H1 (cell line): ENCODE measurements at regions not wholly inside any gene's neighbourhood (a gene's known extent, or its start where the extent isn't known, plus 50 kb on each side); places are given as distances from the start of the nearest gene placed in this dataset.
A peak's percentile ranks its signal among the peaks of the same experiment; 100 is the strongest.

Experiments used
- CBX5 ChIP-seq: fragments of 300-800, 300-1000 bp; sonication (generic); IDR thresholded peaks from 2 replicates; pipeline ENCODE4 v1.7.1; 2016; ENCODE audit warnings: antibody characterized with exemption, low read length, low read depth
- RAD21 ChIP-seq, 2 experiments: IDR thresholded peaks in 1 of 2; conservative IDR thresholded peaks in 1 of 2; 2 replicates each; pipeline ENCODE4 v1.6.1; 2011; ENCODE audit warnings: low read depth in 2 of 2, low read length in 2 of 2, improper control_type of control experiment in 1 of 2, inconsistent platforms in 1 of 2, mild to moderate bottlenecking in 1 of 2, moderate library complexity in 1 of 2
- YY1 ChIP-seq: IDR thresholded peaks from 2 replicates; pipeline ENCODE4 v1.6.1; 2011; ENCODE audit warnings: low read depth, mild to moderate bottlenecking, low read length

DNA sequence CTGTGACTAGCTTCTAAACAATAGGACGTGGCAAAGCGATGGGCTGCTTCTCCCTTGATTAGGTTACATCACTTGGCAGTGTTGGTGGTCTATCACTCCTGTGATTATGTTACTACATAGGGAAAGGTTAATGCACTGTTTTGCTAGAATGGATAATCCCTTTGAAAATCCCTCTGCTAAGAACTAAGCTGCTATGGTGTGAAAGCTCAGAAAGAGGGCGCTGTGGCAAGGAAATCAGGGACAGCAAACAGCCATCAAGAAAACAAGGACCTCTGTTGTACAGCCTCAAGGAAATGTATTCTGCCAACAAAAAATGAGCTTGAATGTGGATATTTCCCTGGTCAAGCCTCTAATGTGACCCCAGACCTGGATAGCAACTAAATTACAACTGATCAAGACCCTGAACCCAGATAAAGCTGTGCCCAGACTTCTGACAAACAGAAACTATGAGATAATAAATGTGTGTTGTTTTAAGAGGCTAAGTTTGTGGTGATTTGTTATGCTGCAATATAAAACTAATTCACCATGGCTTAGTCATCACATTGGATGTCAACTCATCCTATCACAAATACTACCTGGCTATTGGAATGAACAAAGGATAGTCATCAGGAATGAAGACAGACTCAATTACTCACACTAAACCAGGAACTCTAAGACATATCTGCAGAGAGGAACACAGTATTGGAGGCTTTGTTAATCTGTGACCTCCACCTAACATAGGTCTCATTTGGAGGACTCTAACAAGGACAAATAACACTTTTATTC is 1215.9 kb downstream of the EFNA5 start (continued):
- TF ChIP-seq RAD21 (IDR thresholded peaks at IDR 0.05 in 1 of 2, conservative IDR thresholded peaks at IDR 0.05 in 1 of 2; ENCODE audit: low read depth in 2 of 2, low read length in 2 of 2) (peak; percentile 76 to 82), CBX5 (no peak), YY1 (0 out of 2 replicates have a peak, but pooled peaks have one; percentile 28)
